Caco-2 (cell line): ENCODE measurements at regions not wholly inside any gene's neighbourhood (a gene's known extent, or its start where the extent isn't known, plus 50 kb on each side); places are given as distances from the start of the nearest gene placed in this dataset.
"Not testable (repeated sequence)": the region's sequence is repeated elsewhere in the genome, so short reads cannot be mapped to it uniquely, and the experiment has no call there.

Source experiments
- BruUV-seq: library from RNA; stranded (reverse); fragments of 400-500 nt; replicated peaks from 2 replicates; lab custom pipeline; 2021; lab: Mats Ljungman, UMichigan
- CTCF ChIA-PET: fragments of 300-600 bp; sonication (Branson Sonifier 250); formaldehyde crosslinking; loops from one replicate; lab custom pipeline; 2022; ENCODE audit warnings: antibody characterized with exemption; lab: Charles Lee
- POLR2A ChIA-PET: fragments of 300-600 bp; sonication (Branson Sonifier 250); formaldehyde crosslinking; loops from one replicate; lab custom pipeline; 2022; ENCODE audit warnings: antibody characterized with exemption; lab: Charles Lee
- DNase-seq, 2 experiments: peaks; one replicate each; pipeline versions ENCODE4 v3.0.0 to v3.0.0-alpha.2; 2020 to 2022
- H3K27me3 ChIP-seq: replicated peaks from 2 replicates; pipeline ENCODE4 v1.6.0; 2011; ENCODE audit warnings: low read length; ENCODE audit not compliant: control insufficient read depth, insufficient read depth
- H3K36me3 ChIP-seq: 2 replicates; pipeline ENCODE4 v1.5.1; 2011; ENCODE audit warnings: low read length; ENCODE audit not compliant: control insufficient read depth, insufficient read depth
- H3K4me1 ChIP-seq: fragments of 250-450 bp; sonication (Bioruptor Pico); 2 replicates; pipeline ENCODE4 v1.5.1; 2020; ENCODE audit warnings: mild to moderate bottlenecking
- H3K4me3 ChIP-seq: 2 replicates; pipeline ENCODE4 v1.5.1; 2011; ENCODE audit warnings: low read depth, mild to moderate bottlenecking, control low read depth, low read length
- H3K9me3 ChIP-seq: fragments of 250-450 bp; sonication (Bioruptor Pico); 2 replicates; pipeline ENCODE4 v1.5.1; 2020; ENCODE audit warnings: mild to moderate bottlenecking, moderate library complexity
- H3K27ac Mint-ChIP-seq: one replicate; pipeline ENCODE4 v1.8.0; 2022; ENCODE audit warnings: mixed read lengths; ENCODE audit not compliant: unreplicated experiment
- H3K27me3 Mint-ChIP-seq: one replicate; pipeline ENCODE4 v1.8.0; 2022; ENCODE audit warnings: mixed read lengths; ENCODE audit not compliant: insufficient read depth, unreplicated experiment
- H3K36me3 Mint-ChIP-seq: one replicate; pipeline ENCODE4 v1.8.0; 2022; ENCODE audit warnings: mild to moderate bottlenecking, mixed read lengths; ENCODE audit not compliant: insufficient read depth, unreplicated experiment
- H3K4me1 Mint-ChIP-seq: one replicate; pipeline ENCODE4 v1.8.0; 2022; ENCODE audit warnings: low read depth, mixed read lengths; ENCODE audit not compliant: unreplicated experiment
- H3K4me3 Mint-ChIP-seq: one replicate; pipeline ENCODE4 v1.8.0; 2022; ENCODE audit warnings: mild to moderate bottlenecking, moderate library complexity, mixed read lengths; ENCODE audit not compliant: unreplicated experiment
- H3K9me3 Mint-ChIP-seq: one replicate; pipeline ENCODE4 v1.8.0; 2022; ENCODE audit warnings: mixed read lengths; ENCODE audit not compliant: unreplicated experiment
- intact Hi-C: fragments of 100-400 bp; cut with micrococcal nuclease; formaldehyde crosslinking; loops from one replicate; pipeline ENCODE4 v1.10.0; 2022; ENCODE audit not compliant: unreplicated experiment
- TF ChIP-seq, protein P1 (sequence below), 2 experiments: fragments of 200-600 bp in 1 of 2; IDR thresholded peaks; 1 replicate in 1 of 2; 2 replicates in 1 of 2; pipeline versions ENCODE4 v1.5.1 to v1.8.0; 2011 to 2022; ENCODE audit warnings: antibody characterized with exemption in 1 of 2, control low read depth in 1 of 2, inconsistent platforms in 1 of 2, low read depth in 1 of 2, low read length in 1 of 2, mild to moderate bottlenecking in 1 of 2, moderate library complexity in 1 of 2; ENCODE audit not compliant: insufficient read depth in 1 of 2, severe bottlenecking in 1 of 2, unreplicated experiment in 1 of 2

DNA sequence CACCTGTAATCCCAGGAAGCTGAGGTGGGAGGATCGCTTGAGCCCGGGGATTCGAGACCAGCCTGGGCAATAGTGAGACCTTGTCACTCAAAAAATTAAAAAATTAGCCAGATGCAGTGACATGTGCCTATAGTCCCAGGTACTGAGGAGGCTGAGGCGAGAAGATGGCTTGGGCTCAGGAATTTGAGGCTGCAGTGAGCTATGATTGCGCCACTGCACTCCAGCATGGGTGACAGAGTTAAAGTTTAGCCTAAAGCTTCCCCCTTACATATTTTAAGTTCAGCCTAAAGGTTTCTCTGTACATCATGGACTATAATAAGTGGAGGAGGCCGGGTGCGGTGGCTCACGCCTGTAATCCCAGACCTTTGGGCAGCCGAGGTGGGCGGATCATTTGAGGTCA is 70.1 kb downstream of the SPRING1 start:
- CTCF ChIA-PET, result no interaction called here

DNA sequence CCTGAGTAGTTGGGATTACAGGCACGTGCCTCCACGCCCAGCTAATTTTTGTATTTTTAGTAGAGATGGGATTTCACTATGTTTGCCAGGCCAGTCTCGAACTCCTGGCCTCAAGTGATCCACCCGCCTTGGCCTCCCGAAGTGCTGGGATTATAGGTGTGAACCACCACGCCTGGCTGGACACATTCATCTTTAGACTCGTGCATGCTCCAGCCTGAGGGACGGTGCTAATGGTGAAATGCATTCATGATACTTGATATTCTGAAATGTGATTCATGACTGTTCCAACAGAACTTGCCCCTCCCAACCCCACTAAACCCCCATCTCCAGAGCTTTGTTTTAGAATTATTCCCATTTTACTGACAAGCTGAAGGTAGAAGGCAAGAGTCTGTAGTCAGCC is 71.0 kb downstream of the SPRING1 start:
- POLR2A ChIA-PET, H3K4me3 ChIP-seq, H3K27ac Mint-ChIP-seq, H3K27me3 ChIP-seq, H3K36me3 ChIP-seq, CTCF ChIA-PET, DNase-seq, H3K9me3 Mint-ChIP-seq, H3K9me3 ChIP-seq, intact Hi-C loops, H3K27me3 Mint-ChIP-seq, BruUV-seq, H3K4me3 Mint-ChIP-seq: not testable (repeated sequence)
- H3K4me1 Mint-ChIP-seq, result peaks cover 15% of the 10 kb centered on the region
- H3K36me3 Mint-ChIP-seq, result peaks cover 43% of the 10 kb centered on the region
- H3K4me1 ChIP-seq, result peaks cover 18% of the 10 kb centered on the region

More for the DNA sequence above, 70.1 kb downstream of the SPRING1 start:
- no TSS peak for BruUV-seq
- H3K36me3 ChIP-seq, result no peaks in the 10 kb centered on the region; the same call in 1 of the 2 replicates
- Mint-ChIP-seq H3K27ac (no peak overlapping the region), H3K4me1 (peaks cover 24% of the 10 kb centered on the region), H3K27me3 (no peaks in the 10 kb centered on the region), H3K4me3 (no peak overlapping the region), H3K9me3 (peaks cover 9% of the 10 kb centered on the region), H3K36me3 (peaks cover 41% of the 10 kb centered on the region)
- DNase-seq, result no peak
- POLR2A ChIA-PET, result no interaction called here
- no peaks in the 10 kb centered on the region for H3K9me3 ChIP-seq
- peaks cover 23% of the 10 kb centered on the region for H3K4me1 ChIP-seq
- no peaks in the 10 kb centered on the region for H3K27me3 ChIP-seq
- TF ChIP-seq, protein P1, sequence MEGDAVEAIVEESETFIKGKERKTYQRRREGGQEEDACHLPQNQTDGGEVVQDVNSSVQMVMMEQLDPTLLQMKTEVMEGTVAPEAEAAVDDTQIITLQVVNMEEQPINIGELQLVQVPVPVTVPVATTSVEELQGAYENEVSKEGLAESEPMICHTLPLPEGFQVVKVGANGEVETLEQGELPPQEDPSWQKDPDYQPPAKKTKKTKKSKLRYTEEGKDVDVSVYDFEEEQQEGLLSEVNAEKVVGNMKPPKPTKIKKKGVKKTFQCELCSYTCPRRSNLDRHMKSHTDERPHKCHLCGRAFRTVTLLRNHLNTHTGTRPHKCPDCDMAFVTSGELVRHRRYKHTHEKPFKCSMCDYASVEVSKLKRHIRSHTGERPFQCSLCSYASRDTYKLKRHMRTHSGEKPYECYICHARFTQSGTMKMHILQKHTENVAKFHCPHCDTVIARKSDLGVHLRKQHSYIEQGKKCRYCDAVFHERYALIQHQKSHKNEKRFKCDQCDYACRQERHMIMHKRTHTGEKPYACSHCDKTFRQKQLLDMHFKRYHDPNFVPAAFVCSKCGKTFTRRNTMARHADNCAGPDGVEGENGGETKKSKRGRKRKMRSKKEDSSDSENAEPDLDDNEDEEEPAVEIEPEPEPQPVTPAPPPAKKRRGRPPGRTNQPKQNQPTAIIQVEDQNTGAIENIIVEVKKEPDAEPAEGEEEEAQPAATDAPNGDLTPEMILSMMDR (IDR thresholded peaks at IDR 0.05; ENCODE audit: insufficient read depth in 1 of 2, low read depth in 1 of 2, low read length in 1 of 2, severe bottlenecking in 1 of 2, unreplicated experiment in 1 of 2), result no peak
- intact Hi-C loops, result no loop called here
- no peak overlapping the region for H3K4me3 ChIP-seq

DNA sequence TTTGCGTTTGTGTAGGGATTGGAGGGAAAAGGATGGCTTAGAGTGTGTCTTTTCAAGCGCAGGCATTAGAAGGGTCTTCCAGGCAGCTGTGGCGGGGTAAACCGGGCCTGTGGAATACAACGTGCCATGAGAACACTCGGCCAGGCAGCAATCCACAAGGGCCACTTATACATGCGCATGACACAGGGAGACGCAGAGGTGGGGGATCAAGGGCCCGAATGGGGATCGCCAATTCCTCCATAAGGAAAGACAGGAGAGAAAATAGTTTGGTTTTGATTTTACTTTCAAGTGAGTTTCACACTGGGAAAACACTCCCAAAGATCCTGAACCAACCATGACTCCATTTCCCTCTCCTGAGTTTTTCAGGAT is 71.6 kb downstream of the SPRING1 start:
- Mint-ChIP-seq H3K4me3 (no peak overlapping the region), H3K36me3 (peaks cover 45% of the 10 kb centered on the region), H3K9me3 (peaks cover 9% of the 10 kb centered on the region), H3K4me1 (peaks cover 12% of the 10 kb centered on the region), H3K27me3 (no peaks in the 10 kb centered on the region), H3K27ac (no peak overlapping the region)
- no peak overlapping the region for H3K4me3 ChIP-seq
- H3K36me3 ChIP-seq, result no peaks in the 10 kb centered on the region; the same call in 1 of the 2 replicates
- intact Hi-C loops, result no loop called here
- peaks cover 18% of the 10 kb centered on the region for H3K4me1 ChIP-seq
- CTCF ChIA-PET, result no interaction called here
- BruUV-seq, result no TSS peak
- TF ChIP-seq, protein P1 (IDR thresholded peaks at IDR 0.05; ENCODE audit: insufficient read depth in 1 of 2, low read depth in 1 of 2, low read length in 1 of 2, severe bottlenecking in 1 of 2, unreplicated experiment in 1 of 2), result no peak
- H3K27me3 ChIP-seq, result no peaks in the 10 kb centered on the region
- no peak for DNase-seq
- no peaks in the 10 kb centered on the region for H3K9me3 ChIP-seq
- POLR2A ChIA-PET, result no interaction called here
